B cell (primary cell): ENCODE measurements at regions not wholly inside any gene's neighbourhood (a gene's known extent, or its start where the extent isn't known, plus 50 kb on each side); places are given as distances from the start of the nearest gene placed in this dataset.

Experiments
- CTCF ChIP-seq: fragments of 200-600 bp; IDR thresholded peaks from one replicate; pipeline ENCODE4 v1.8.0; 2022; ENCODE audit warnings: antibody characterized with exemption, mild to moderate bottlenecking
- EZH2 ChIP-seq: IDR thresholded peaks from 2 replicates; pipeline ENCODE4 v1.6.1; 2012; ENCODE audit warnings: borderline replicate concordance, low read depth, mild to moderate bottlenecking, moderate library complexity, low read length; ENCODE audit not compliant: insufficient read depth, poor library complexity, severe bottlenecking

DNA sequence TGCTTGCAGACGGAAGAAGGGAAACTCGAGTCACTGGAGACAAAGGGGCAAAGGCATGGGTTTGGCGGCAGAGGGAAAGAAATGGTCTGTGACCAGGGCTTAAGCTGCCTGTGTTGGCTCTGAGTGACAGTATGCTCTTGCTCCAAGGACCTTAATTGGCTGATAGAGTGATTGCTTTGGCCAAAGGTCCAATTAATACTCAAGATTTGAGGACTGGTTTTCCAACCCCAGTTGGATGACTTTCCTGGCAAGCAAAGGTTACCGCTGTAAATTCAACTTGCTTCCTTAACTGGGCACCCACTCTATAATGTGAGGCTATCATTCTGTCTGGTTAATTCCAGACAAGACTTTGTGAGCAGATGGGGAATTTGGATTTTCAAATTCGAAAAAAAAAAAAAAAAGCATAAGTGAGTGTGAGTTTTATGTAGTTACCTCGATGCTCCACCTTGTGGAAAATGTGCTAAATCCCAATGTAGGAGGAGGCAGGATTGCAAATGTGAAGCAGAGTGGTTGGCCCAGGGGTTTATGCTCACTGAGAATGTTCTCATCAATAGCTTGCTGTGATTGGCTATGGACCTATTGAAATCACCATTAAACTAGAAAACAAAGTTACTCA is 150.7 kb upstream of the GMDS start:
- TF ChIP-seq CTCF (no peak), EZH2 (no peak)
